K562 (cell line): ENCODE measurements at regions not wholly inside any gene's neighbourhood (a gene's known extent, or its start where the extent isn't known, plus 50 kb on each side); places are given as distances from the start of the nearest gene placed in this dataset.

ENCODE experiments used
- EZH2 ChIP-seq: IDR thresholded peaks from 2 replicates; pipeline ENCODE4 v1.6.1; 2012; ENCODE audit warnings: low read depth, mild to moderate bottlenecking, inconsistent platforms, low read length, borderline replicate concordance
- ILK ChIP-seq: fragments of 450-650 bp; IDR thresholded peaks from 2 replicates; pipeline ENCODE4 v1.6.1; 2016; ENCODE audit warnings: missing genetic modification characterization, low read depth, mild to moderate bottlenecking, missing compliant biosample characterization, moderate library complexity, borderline replicate concordance
- MCM7 ChIP-seq, 2 experiments: fragments of 450-650 bp; IDR thresholded peaks; 2 replicates each; pipeline ENCODE4 v1.6.1; 2016 to 2018
- MEF2D ChIP-seq: conservative IDR thresholded peaks from 2 replicates; pipeline ENCODE4 v1.6.1; 2016; ENCODE audit warnings: low read depth, missing genetic modification characterization, missing compliant biosample characterization
- NCOA1 ChIP-seq: fragments of 450-650 bp; IDR thresholded peaks from 2 replicates; pipeline ENCODE4 v1.6.1; 2016; ENCODE audit warnings: low read depth
- NFE2L1 ChIP-seq: fragments of 450-650 bp; IDR thresholded peaks from 2 replicates; pipeline ENCODE4 v1.6.1; 2016; ENCODE audit warnings: missing genetic modification characterization, low read depth, mild to moderate bottlenecking, missing compliant biosample characterization, moderate library complexity, borderline replicate concordance
- TCF7L2 ChIP-seq: fragments of 150-350 bp; IDR thresholded peaks from 2 replicates; pipeline ENCODE4 v1.6.1; 2016; ENCODE audit warnings: low read depth, mild to moderate bottlenecking, low read length, moderate library complexity
- TF ChIP-seq, protein P1 (sequence below), 3 experiments: IDR thresholded peaks in 2 of 3; conservative IDR thresholded peaks in 1 of 3; 2 replicates each; pipeline ENCODE4 v1.5.1; 2011 to 2012; ENCODE audit warnings: low read length in 3 of 3, mild to moderate bottlenecking in 3 of 3, control low read depth in 2 of 3, improper control_type of control experiment in 1 of 3, inconsistent platforms in 1 of 3, low read depth in 1 of 3, mixed read lengths in 1 of 3, moderate library complexity in 1 of 3; ENCODE audit not compliant: insufficient read depth in 2 of 3
- TF ChIP-seq, protein P2 (sequence below), 2 experiments: fragments of 450-650 bp; formaldehyde crosslinking in 1 of 2; IDR thresholded peaks; 2 replicates each; pipeline versions ENCODE4 v1.4.0 to v1.6.1; 2014 to 2020; ENCODE audit warnings: mild to moderate bottlenecking in 2 of 2, borderline replicate concordance in 1 of 2, low read depth in 1 of 2
- TF ChIP-seq, protein P3 (sequence below), 2 experiments: fragments of 450-650 bp in 1 of 2; sonication (generic) in 1 of 2; formaldehyde crosslinking; conservative IDR thresholded peaks; 2 replicates each; pipeline versions ENCODE4 v1.4.0 to v1.8.1; 2020 to 2022; ENCODE audit warnings: mild to moderate bottlenecking in 1 of 2, missing genetic modification reagents in 1 of 2
- TF ChIP-seq, protein P4 (sequence below), 2 experiments: fragments of 450-650 bp; IDR thresholded peaks; 2 replicates each; pipeline ENCODE4 v1.6.1; 2016

DNA sequence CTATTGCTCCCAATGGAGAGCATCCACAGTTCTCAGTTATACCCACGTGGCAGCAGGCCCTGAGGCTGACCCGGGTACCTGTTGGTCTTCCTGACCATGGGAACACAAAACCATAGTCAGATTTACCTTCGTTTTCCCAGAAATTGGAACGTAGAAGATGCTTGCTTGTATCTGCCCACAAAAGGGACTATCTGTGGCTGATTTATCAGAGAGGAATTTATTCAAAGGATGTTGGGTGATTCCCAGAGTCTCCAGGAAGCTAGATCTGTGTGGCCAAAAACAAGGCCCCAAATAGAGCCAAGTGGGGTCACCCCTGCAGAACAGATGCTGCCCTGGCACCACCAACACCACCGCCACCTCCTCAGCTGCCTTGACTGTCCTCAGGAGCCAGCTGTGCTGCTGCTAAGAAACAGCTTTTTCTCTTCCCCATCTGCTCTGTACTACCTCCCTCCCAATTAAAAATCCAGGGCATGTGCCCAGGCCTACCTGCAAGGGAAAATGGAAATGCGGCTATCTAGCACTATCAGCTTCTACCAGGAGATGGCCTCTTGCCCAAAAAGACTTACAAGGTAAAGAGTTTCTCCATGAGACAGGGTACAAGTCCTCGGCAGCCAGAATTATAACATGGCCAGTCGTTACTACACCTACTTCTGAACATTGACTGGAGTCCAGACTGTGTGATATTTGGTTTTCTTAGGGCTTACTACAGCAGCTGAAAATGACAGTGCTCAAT is 128.6 kb upstream of the PLEKHG7 start:
- TF ChIP-seq MEF2D (tag) (no peak), ILK (no peak), MCM7 (IDR thresholded peaks at IDR 0.05) (no peak), NCOA1 (no peak), NFE2L1 (tag) (no peak), EZH2 (no peak), TCF7L2 (no peak)
- TF ChIP-seq, protein P1, sequence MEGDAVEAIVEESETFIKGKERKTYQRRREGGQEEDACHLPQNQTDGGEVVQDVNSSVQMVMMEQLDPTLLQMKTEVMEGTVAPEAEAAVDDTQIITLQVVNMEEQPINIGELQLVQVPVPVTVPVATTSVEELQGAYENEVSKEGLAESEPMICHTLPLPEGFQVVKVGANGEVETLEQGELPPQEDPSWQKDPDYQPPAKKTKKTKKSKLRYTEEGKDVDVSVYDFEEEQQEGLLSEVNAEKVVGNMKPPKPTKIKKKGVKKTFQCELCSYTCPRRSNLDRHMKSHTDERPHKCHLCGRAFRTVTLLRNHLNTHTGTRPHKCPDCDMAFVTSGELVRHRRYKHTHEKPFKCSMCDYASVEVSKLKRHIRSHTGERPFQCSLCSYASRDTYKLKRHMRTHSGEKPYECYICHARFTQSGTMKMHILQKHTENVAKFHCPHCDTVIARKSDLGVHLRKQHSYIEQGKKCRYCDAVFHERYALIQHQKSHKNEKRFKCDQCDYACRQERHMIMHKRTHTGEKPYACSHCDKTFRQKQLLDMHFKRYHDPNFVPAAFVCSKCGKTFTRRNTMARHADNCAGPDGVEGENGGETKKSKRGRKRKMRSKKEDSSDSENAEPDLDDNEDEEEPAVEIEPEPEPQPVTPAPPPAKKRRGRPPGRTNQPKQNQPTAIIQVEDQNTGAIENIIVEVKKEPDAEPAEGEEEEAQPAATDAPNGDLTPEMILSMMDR (IDR thresholded peaks at IDR 0.05 in 2 of 3, conservative IDR thresholded peaks at IDR 0.05 in 1 of 3; ENCODE audit: insufficient read depth in 2 of 3, low read depth in 1 of 3, low read length in 3 of 3), result peak in 2 of 3 experiments; percentile 28 to 47; a peak in 3 of 6 replicates
- TF ChIP-seq, protein P2, sequence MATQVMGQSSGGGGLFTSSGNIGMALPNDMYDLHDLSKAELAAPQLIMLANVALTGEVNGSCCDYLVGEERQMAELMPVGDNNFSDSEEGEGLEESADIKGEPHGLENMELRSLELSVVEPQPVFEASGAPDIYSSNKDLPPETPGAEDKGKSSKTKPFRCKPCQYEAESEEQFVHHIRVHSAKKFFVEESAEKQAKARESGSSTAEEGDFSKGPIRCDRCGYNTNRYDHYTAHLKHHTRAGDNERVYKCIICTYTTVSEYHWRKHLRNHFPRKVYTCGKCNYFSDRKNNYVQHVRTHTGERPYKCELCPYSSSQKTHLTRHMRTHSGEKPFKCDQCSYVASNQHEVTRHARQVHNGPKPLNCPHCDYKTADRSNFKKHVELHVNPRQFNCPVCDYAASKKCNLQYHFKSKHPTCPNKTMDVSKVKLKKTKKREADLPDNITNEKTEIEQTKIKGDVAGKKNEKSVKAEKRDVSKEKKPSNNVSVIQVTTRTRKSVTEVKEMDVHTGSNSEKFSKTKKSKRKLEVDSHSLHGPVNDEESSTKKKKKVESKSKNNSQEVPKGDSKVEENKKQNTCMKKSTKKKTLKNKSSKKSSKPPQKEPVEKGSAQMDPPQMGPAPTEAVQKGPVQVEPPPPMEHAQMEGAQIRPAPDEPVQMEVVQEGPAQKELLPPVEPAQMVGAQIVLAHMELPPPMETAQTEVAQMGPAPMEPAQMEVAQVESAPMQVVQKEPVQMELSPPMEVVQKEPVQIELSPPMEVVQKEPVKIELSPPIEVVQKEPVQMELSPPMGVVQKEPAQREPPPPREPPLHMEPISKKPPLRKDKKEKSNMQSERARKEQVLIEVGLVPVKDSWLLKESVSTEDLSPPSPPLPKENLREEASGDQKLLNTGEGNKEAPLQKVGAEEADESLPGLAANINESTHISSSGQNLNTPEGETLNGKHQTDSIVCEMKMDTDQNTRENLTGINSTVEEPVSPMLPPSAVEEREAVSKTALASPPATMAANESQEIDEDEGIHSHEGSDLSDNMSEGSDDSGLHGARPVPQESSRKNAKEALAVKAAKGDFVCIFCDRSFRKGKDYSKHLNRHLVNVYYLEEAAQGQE (IDR thresholded peaks at IDR 0.05; ENCODE audit: borderline replicate concordance), result no peak
- TF ChIP-seq, protein P2 (CRISPR knock-in tag; IDR thresholded peaks at IDR 0.05; ENCODE audit: low read depth), result no peak
- TF ChIP-seq, protein P3, sequence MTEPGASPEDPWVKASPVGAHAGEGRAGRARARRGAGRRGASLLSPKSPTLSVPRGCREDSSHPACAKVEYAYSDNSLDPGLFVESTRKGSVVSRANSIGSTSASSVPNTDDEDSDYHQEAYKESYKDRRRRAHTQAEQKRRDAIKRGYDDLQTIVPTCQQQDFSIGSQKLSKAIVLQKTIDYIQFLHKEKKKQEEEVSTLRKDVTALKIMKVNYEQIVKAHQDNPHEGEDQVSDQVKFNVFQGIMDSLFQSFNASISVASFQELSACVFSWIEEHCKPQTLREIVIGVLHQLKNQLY (CRISPR knock-in tag; conservative IDR thresholded peaks at IDR 0.05), result no peak
- TF ChIP-seq, protein P4, sequence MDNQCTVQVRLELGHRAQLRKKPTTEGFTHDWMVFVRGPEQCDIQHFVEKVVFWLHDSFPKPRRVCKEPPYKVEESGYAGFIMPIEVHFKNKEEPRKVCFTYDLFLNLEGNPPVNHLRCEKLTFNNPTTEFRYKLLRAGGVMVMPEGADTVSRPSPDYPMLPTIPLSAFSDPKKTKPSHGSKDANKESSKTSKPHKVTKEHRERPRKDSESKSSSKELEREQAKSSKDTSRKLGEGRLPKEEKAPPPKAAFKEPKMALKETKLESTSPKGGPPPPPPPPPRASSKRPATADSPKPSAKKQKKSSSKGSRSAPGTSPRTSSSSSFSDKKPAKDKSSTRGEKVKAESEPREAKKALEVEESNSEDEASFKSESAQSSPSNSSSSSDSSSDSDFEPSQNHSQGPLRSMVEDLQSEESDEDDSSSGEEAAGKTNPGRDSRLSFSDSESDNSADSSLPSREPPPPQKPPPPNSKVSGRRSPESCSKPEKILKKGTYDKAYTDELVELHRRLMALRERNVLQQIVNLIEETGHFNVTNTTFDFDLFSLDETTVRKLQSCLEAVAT (IDR thresholded peaks at IDR 0.05), result no peak
